Liver (tissue), 3 donors: ENCODE measurements at regions not wholly inside any gene's neighbourhood (a gene's known extent, or its start where the extent isn't known, plus 50 kb on each side); places are given as distances from the start of the nearest gene placed in this dataset.

ENCODE experiments used
- EGR1 ChIP-seq, 2 donors: IDR thresholded peaks; 2 replicates each; pipeline ENCODE4 v1.6.1; 2016 to 2018; ENCODE audit warnings: antibody characterized with exemption in 2 of 2, low read depth in 2 of 2
- FOXA1 ChIP-seq: IDR thresholded peaks from 2 replicates; pipeline ENCODE4 v1.6.1; 2016; ENCODE audit warnings: antibody characterized with exemption
- HNF4G ChIP-seq: IDR thresholded peaks from 2 replicates; pipeline ENCODE4 v1.6.1; 2016; ENCODE audit warnings: antibody characterized with exemption
- JUND ChIP-seq, 2 donors: IDR thresholded peaks; 2 replicates each; pipeline ENCODE4 v1.6.1; 2016; ENCODE audit warnings: antibody characterized with exemption in 2 of 2
- NR2F2 ChIP-seq: IDR thresholded peaks from 2 replicates; pipeline ENCODE4 v1.6.1; 2016; ENCODE audit warnings: antibody characterized with exemption
- RAD21 ChIP-seq, 2 donors: IDR thresholded peaks; 2 replicates each; pipeline ENCODE4 v1.6.1; 2016; ENCODE audit warnings: antibody characterized with exemption in 2 of 2, mild to moderate bottlenecking in 2 of 2
- RXRA ChIP-seq, 2 donors: IDR thresholded peaks; 2 replicates each; pipeline ENCODE4 v1.6.1; 2017 to 2018; ENCODE audit warnings: antibody characterized with exemption in 2 of 2, mild to moderate bottlenecking in 1 of 2
- SP1 ChIP-seq: IDR thresholded peaks from 2 replicates; pipeline ENCODE4 v1.6.1; 2018; ENCODE audit warnings: antibody characterized with exemption, mild to moderate bottlenecking
- TAF1 ChIP-seq: conservative IDR thresholded peaks from 2 replicates; pipeline ENCODE4 v1.6.1; 2016; ENCODE audit warnings: antibody characterized with exemption, mild to moderate bottlenecking
- YY1 ChIP-seq: IDR thresholded peaks from 2 replicates; pipeline ENCODE4 v1.6.1; 2016; ENCODE audit warnings: antibody characterized with exemption, mild to moderate bottlenecking
- TF ChIP-seq, protein P1 (sequence below): fragments of 150-350 bp; IDR thresholded peaks from 2 replicates; pipeline ENCODE4 v1.5.1; 2017; ENCODE audit warnings: improper control_type of control experiment, low read depth, low read length; ENCODE audit not compliant: missing input control
- TF ChIP-seq, protein P2 (sequence below): IDR thresholded peaks from 2 replicates; pipeline ENCODE4 v1.6.1; 2016; ENCODE audit warnings: antibody characterized with exemption
- TF ChIP-seq, protein P3 (sequence below): IDR thresholded peaks from 2 replicates; pipeline ENCODE4 v1.6.1; 2016; ENCODE audit warnings: antibody characterized with exemption
- TF ChIP-seq, protein P4 (sequence below): IDR thresholded peaks from 2 replicates; pipeline ENCODE4 v1.6.1; 2016; ENCODE audit warnings: antibody characterized with exemption
- donor health status: healthy.
- donor health status: healthy.

DNA sequence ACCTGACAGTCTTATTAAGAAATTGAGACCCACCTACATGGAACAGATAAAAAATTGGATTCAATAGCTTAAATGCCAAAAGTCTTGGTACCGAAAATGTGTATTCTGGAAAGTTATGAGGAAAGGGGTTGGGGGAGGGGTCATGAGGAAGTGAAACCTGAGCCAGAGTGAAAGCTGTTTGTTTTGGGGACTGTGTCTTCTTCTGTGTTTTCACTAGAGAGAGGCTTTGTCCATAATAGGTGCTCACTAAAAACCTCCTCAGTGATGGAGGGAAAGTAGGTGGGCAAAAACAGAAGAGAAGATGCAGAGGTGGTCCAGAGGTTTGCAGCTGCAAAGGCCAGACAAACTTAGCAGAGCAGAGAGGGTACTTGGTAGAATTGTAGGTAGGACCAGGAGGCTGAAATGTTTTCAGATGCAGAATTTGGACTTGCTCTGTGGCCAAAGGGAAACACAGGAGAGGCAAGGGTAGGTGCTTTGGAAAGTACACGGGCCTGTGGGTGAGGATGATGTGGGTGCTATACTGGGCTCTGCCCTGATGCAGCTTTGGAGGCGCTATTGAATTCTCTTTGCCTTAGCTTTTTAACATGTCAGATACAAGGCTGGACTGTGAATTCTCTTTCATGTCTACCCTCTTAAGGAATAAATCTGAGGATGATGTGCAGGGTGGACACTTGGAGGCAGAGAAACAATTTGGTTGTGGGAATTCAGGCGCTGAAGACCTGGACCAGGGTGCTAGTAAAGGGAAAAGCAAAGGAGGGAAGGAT, 254.6 kb downstream of the PTEN start:
- TF ChIP-seq, protein P1, sequence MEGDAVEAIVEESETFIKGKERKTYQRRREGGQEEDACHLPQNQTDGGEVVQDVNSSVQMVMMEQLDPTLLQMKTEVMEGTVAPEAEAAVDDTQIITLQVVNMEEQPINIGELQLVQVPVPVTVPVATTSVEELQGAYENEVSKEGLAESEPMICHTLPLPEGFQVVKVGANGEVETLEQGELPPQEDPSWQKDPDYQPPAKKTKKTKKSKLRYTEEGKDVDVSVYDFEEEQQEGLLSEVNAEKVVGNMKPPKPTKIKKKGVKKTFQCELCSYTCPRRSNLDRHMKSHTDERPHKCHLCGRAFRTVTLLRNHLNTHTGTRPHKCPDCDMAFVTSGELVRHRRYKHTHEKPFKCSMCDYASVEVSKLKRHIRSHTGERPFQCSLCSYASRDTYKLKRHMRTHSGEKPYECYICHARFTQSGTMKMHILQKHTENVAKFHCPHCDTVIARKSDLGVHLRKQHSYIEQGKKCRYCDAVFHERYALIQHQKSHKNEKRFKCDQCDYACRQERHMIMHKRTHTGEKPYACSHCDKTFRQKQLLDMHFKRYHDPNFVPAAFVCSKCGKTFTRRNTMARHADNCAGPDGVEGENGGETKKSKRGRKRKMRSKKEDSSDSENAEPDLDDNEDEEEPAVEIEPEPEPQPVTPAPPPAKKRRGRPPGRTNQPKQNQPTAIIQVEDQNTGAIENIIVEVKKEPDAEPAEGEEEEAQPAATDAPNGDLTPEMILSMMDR, result peak; percentile 14
- TF ChIP-seq HNF4G, result no peak
- TF ChIP-seq, protein P2, sequence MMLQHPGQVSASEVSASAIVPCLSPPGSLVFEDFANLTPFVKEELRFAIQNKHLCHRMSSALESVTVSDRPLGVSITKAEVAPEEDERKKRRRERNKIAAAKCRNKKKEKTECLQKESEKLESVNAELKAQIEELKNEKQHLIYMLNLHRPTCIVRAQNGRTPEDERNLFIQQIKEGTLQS, result no peak
- TF ChIP-seq SP1, result no peak
- TF ChIP-seq, protein P3, sequence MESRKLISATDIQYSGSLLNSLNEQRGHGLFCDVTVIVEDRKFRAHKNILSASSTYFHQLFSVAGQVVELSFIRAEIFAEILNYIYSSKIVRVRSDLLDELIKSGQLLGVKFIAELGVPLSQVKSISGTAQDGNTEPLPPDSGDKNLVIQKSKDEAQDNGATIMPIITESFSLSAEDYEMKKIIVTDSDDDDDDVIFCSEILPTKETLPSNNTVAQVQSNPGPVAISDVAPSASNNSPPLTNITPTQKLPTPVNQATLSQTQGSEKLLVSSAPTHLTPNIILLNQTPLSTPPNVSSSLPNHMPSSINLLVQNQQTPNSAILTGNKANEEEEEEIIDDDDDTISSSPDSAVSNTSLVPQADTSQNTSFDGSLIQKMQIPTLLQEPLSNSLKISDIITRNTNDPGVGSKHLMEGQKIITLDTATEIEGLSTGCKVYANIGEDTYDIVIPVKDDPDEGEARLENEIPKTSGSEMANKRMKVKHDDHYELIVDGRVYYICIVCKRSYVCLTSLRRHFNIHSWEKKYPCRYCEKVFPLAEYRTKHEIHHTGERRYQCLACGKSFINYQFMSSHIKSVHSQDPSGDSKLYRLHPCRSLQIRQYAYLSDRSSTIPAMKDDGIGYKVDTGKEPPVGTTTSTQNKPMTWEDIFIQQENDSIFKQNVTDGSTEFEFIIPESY, result no peak
- TF ChIP-seq, protein P4, sequence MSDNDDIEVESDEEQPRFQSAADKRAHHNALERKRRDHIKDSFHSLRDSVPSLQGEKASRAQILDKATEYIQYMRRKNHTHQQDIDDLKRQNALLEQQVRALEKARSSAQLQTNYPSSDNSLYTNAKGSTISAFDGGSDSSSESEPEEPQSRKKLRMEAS, result no peak
- no peak for TF ChIP-seq EGR1 (IDR thresholded peaks at IDR 0.05; ENCODE audit: low read depth in 2 of 2)
- TF ChIP-seq FOXA1, result no peak
- TF ChIP-seq YY1, result no peak
- TF ChIP-seq TAF1, result no peak
- no peak for TF ChIP-seq NR2F2
- no peak for TF ChIP-seq RXRA (IDR thresholded peaks at IDR 0.05)
- TF ChIP-seq JUND (IDR thresholded peaks at IDR 0.05), result no peak
- TF ChIP-seq RAD21 (IDR thresholded peaks at IDR 0.05), result peak; percentile 23 to 62
